Thoracic aorta (tissue), 2 donors: ENCODE measurements at regions not wholly inside any gene's neighbourhood (a gene's known extent, or its start where the extent isn't known, plus 50 kb on each side); places are given as distances from the start of the nearest gene placed in this dataset.
A peak's percentile ranks its signal among the peaks of the same experiment; 100 is the strongest.
"Not testable (repeated sequence)": the region's sequence is repeated elsewhere in the genome, so short reads cannot be mapped to it uniquely, and the experiment has no call there.

ENCODE experiments used
- ATAC-seq: fragments of 150-250 bp; one replicate; pipeline ENCODE4 v1.8.0; 2017; ENCODE audit warnings: low read depth; ENCODE audit not compliant: insufficient number of reproducible peaks, low FRiP score
- DNase-seq: peaks from one replicate; pipeline ENCODE4 v3.0.0-alpha.2; 2020; ENCODE audit warnings: low spot score
- H3K27ac ChIP-seq, 2 donors: fragments of 200-600 bp; sonication (generic); 1 replicate in 1 of 2; 2 replicates in 1 of 2; pipeline ENCODE4 v1.5.1; 2016; ENCODE audit warnings: mild to moderate bottlenecking in 2 of 2, moderate library complexity in 2 of 2
- H3K27me3 ChIP-seq: fragments of 200-600 bp; sonication (generic); replicated peaks from 2 replicates; pipeline ENCODE4 v1.6.0; 2016; ENCODE audit warnings: mild to moderate bottlenecking; ENCODE audit not compliant: insufficient read depth
- H3K36me3 ChIP-seq: fragments of 200-600 bp; sonication (generic); one replicate; pipeline ENCODE4 v1.5.1; 2016
- H3K4me1 ChIP-seq, 2 donors: fragments of 200-600 bp; sonication (generic); 1 replicate in 1 of 2; 2 replicates in 1 of 2; pipeline versions ENCODE4 v1.5.1 to v1.6.0; 2016; ENCODE audit warnings: low read depth in 2 of 2, mild to moderate bottlenecking in 1 of 2; ENCODE audit not compliant: control insufficient read depth in 1 of 2
- H3K4me3 ChIP-seq: fragments of 200-600 bp; sonication (generic); 2 replicates; pipeline ENCODE4 v1.5.1; 2016; ENCODE audit warnings: mild to moderate bottlenecking
- H3K9me3 ChIP-seq: fragments of 200-600 bp; sonication (generic); 2 replicates; pipeline ENCODE4 v1.5.1; 2016
- TF ChIP-seq, protein P1 (sequence below): fragments of 200-600 bp; sonication (generic); IDR thresholded peaks from one replicate; pipeline ENCODE4 v1.5.1; 2019; ENCODE audit warnings: antibody characterized with exemption

DNA sequence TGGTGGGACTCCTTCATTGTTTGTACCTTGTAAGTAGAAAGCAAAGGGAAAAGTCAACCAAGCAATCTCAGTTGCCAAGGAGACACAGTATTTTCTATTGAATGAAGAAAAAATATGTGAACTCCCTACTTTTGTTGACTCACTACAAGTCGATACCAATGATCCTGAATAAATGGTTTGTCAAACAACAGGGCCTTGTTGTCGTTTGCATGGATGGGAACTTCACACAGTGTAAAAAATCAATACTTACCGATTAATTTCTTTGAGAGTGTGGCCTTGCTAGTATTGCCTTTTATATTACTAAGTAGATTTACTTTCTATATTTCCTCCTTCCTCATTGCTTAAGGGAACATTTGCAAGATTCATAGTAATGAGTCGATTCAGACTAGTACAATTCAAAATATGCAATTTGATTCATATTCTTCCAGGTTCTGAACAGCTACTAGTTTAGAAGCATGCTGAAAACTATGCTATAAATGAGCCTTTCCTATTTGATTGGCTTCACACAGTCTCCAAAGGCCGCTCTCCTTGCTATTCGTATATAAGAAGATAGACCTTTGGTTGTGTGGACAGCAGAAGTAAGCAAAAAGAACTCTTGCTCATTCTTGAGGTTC, 108.0 kb downstream of the ZNF330 start:
- TF ChIP-seq, protein P1, sequence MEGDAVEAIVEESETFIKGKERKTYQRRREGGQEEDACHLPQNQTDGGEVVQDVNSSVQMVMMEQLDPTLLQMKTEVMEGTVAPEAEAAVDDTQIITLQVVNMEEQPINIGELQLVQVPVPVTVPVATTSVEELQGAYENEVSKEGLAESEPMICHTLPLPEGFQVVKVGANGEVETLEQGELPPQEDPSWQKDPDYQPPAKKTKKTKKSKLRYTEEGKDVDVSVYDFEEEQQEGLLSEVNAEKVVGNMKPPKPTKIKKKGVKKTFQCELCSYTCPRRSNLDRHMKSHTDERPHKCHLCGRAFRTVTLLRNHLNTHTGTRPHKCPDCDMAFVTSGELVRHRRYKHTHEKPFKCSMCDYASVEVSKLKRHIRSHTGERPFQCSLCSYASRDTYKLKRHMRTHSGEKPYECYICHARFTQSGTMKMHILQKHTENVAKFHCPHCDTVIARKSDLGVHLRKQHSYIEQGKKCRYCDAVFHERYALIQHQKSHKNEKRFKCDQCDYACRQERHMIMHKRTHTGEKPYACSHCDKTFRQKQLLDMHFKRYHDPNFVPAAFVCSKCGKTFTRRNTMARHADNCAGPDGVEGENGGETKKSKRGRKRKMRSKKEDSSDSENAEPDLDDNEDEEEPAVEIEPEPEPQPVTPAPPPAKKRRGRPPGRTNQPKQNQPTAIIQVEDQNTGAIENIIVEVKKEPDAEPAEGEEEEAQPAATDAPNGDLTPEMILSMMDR, result no peak

DNA sequence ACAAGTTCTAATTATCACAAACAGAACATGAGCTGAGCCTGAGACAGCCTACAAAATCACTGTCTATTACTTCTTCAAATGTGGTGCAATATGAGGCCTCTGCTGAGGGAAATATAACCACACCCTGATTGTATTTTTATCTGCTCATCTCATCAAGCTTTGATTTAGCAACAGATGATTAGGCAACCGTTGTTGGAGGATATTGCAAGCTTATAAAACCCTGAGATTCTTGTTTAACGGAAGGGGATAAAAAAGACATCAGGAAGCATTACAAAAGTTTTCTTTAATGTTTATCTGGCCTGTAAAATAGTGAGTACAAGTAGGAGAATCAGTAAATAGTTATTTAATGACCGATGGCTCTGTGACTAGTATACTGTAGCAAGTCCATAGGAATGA, 108.5 kb downstream of the ZNF330 start:
- DNase-seq (no peak), ATAC-seq (no peak)
- Histone ChIP-seq H3K27ac (no peak overlapping the region), H3K9me3 (no peaks in the 10 kb centered on the region), H3K27me3 (no peaks in the 10 kb centered on the region), H3K4me1 (peaks cover 0 to 6% of the 10 kb centered on the region in 2 donors), H3K4me3 (no peak overlapping the region), H3K36me3 (no peaks in the 10 kb centered on the region)
- TF ChIP-seq, protein P1, result no peak

More for the DNA sequence above, 108.0 kb downstream of the ZNF330 start:
- ATAC-seq (no peak), DNase-seq (no peak)
- H3K4me3 ChIP-seq, result no peak overlapping the region
- H3K9me3 ChIP-seq, result no peaks in the 10 kb centered on the region
- no peaks in the 10 kb centered on the region for H3K36me3 ChIP-seq
- H3K4me1 ChIP-seq, result peaks cover 0 to under 1% of the 10 kb centered on the region in 2 donors
- no peak overlapping the region for H3K27ac ChIP-seq
- H3K27me3 ChIP-seq, result no peaks in the 10 kb centered on the region

DNA sequence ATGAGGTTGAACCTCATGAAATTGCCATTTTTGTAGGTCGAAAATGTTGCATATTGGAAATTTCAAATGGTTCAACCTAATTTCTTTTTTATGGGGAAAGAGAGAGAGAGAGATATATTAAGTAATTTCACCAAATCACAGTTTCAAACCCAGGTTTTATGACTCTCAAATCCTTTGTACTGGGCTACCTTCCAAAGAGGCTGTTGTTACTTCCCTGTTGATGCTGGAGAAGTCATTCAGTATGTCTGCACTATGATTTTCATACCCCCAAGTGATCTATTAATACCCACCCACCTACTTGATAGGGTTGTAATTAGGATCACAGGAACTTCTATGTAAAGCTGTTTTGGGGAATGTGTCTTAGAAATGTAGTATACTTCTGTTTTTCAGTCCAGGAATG, 109.9 kb downstream of the ZNF330 start:
- H3K9me3 ChIP-seq, result no peaks in the 10 kb centered on the region
- peaks cover 0 to 13% of the 10 kb centered on the region in 2 donors for H3K4me1 ChIP-seq
- TF ChIP-seq, protein P1, result no peak
- no peaks in the 10 kb centered on the region for H3K27me3 ChIP-seq
- ATAC-seq (no peak), DNase-seq (no peak)
- H3K4me3 ChIP-seq, result no peak overlapping the region
- H3K27ac ChIP-seq, result no peak overlapping the region
- no peaks in the 10 kb centered on the region for H3K36me3 ChIP-seq

DNA sequence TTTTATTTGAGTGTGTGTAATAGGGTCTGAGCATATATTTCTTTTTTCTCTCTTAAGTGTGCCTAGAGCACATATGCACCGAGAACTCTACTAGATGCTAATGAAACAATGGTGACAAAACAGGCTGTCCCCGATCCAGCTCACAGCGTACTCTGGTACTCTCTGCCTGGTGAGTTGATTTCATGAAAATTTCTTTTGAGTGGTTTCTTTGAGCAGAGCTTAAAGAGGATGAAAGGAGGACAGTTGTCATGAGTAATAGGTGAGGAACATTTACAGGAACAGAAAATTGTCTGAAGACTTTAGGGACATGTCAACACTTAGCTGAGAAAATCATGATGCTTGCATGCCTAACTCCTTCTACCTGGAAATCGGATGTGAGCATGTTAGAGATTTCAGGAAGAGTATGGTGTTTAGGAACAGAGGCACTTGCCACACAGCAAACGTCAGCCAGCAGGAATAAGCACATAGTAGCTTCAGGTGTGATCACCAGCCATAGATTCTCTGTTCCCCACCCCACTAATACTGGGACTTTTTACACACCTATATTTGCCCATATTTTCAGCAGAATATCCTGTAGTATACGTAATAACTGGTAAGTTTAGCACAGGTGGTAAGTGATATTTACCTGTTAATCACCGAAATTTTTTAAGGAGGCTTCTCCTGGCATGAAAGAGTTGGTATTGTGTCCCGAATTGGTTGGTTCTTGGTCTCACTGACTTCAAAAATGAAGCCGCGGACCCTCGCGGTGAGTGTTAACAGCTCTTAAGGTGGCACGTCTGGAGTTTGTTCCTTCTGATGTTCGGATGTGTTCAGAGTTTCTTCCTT, 111.1 kb downstream of the ZNF330 start:
- no peaks in the 10 kb centered on the region for H3K36me3 ChIP-seq
- no peak for ATAC-seq
- H3K27ac ChIP-seq, result peak overlapping the region in 1 of 2 donors; percentile 68
- H3K9me3 ChIP-seq, result no peaks in the 10 kb centered on the region
- H3K4me1 ChIP-seq, result peaks cover 0 to 13% of the 10 kb centered on the region in 2 donors
- DNase-seq, result no peak
- TF ChIP-seq, protein P1, result no peak
- no peaks in the 10 kb centered on the region for H3K27me3 ChIP-seq
- peak overlapping the region; percentile 79 for H3K4me3 ChIP-seq

DNA sequence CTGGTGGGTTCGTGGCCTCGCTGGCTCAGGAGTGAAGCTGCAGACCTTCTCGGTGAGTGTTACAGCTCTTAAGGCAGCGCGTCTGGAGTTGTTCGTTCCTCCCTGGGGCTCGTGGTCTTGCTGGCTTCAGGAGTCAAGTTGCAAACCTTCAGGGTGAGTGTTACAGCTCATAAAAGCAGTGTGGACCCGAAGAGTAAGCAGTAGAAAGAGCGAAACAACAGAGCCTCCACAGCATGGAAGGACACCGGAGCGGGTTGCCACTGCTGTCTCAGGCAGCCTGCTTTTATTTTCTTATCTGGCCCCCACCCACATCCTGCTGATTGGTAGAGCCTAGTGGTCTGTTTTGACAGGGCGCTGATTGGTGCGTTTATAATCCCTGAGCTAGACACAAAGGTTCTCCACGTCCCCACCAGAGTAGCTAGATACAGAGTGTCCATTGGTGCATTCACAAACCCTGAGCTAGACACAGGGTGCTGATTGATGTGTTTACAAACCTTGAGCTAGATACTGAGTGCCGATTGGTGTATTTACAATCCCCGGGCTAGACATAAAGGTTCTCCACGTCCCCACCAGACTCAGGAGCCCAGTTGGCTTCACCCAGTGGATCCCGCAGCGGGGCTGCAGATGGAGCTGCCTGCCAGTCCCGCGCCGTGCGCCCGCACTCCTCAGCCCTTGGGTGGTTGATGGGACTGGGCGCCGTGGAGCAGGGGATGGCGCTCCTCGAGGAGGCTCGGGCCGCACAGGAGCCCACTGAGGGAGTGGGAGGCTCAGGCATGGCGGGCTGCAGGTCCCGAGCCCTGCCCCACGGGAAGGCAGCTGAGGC, 111.9 kb downstream of the ZNF330 start:
- ATAC-seq, DNase-seq, H3K27me3 ChIP-seq, H3K9me3 ChIP-seq, H3K36me3 ChIP-seq: not testable (repeated sequence)
- H3K4me1 ChIP-seq, result peaks cover 0 to 13% of the 10 kb centered on the region in 2 donors
- H3K27ac ChIP-seq, result peak overlapping the region in 1 of 2 donors; percentile 68
- peak overlapping the region; percentile 79 for H3K4me3 ChIP-seq

DNA sequence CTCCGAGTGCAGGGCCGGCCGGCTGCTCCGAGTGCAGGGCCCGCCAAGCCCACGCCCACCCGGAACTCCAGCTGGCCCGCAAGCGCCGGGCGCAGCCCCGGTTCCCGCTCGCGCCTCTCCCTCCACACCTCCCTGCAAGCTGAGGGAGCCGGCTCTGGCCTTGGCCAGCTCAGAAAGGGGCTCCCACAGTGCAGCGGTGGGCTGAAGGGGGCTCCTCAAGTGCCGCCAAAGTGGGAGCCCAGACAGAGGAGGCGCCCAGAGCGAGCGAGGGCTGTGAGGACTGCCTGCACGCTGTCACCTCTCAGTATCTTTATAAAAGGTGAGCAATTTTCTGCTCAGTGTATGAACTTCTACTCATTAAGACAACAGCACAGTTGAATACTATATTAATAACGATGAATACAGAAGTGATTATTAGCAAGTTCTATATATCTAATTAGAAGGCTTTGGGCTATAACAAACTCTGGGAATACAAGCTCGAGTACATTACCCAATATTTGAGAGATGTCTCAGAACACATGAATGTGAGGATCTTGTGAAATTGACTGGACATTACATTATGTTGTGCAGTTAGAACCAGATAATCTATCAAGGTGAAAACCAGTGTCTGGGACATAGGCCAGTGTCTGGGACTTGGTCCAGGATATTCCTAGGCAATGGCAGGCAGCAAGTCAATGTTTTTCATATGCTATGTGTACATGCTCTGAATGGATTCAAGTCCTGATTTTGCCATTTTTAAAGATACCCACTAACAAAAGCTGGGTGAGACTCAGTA, 112.9 kb downstream of the ZNF330 start:
- not testable (repeated sequence) for H3K9me3 ChIP-seq, H3K36me3 ChIP-seq, DNase-seq, ATAC-seq, H3K27me3 ChIP-seq
- H3K4me1 ChIP-seq, result peaks cover 0 to 13% of the 10 kb centered on the region in 2 donors
- peak overlapping the region; percentile 79 for H3K4me3 ChIP-seq
- peak overlapping the region in 1 of 2 donors; percentile 67 for H3K27ac ChIP-seq
